Astrocyte of the spinal cord (primary cell): ENCODE measurements at regions not wholly inside any gene's neighbourhood (a gene's known extent, or its start where the extent isn't known, plus 50 kb on each side); places are given as distances from the start of the nearest gene placed in this dataset.

ENCODE experiments used
- DNase-seq: peaks from one replicate; pipeline ENCODE4 v3.0.0; 2011; ENCODE audit warnings: low read depth, low spot score
- H3K4me3 ChIP-seq: 2 replicates; pipeline ENCODE4 v1.5.1; 2011; ENCODE audit warnings: low read depth, mild to moderate bottlenecking, low read length, moderate library complexity
- CTCF ChIP-seq: IDR thresholded peaks from 2 replicates; pipeline ENCODE4 v1.5.1; 2012; ENCODE audit warnings: low read depth, mild to moderate bottlenecking, low read length, inconsistent platforms
- in situ Hi-C: cut with HindIII; loops from 2 replicates; pipeline ENCODE4 v1.10.0; 2017; ENCODE audit warnings: low sequenced_read_pairs

- in situ Hi-C loops: no loop called here
- no peak for DNase-seq
- TF ChIP-seq CTCF: no peak
- no peak overlapping the region for H3K4me3 ChIP-seq
Observed at GRCh38 chr5:172582940-172583339, 58.1 kb upstream of the NEURL1B start.

- H3K4me3 ChIP-seq: no peak overlapping the region
- no peak for DNase-seq
- in situ Hi-C loops: no loop called here
- no peak for TF ChIP-seq CTCF
Observed at GRCh38 chr5:172581315-172581714, 59.7 kb upstream of the NEURL1B start.

GRCh38 chr5:172579403-172579990 lies 61.6 kb upstream of the NEURL1B start:
- no peak overlapping the region for H3K4me3 ChIP-seq
- DNase-seq: no peak
- in situ Hi-C loops: no loop called here
- TF ChIP-seq CTCF: no peak

- H3K4me3 ChIP-seq: no peak overlapping the region
- TF ChIP-seq CTCF: no peak
- in situ Hi-C loops: no loop called here
- DNase-seq: no peak
Observed at GRCh38 chr5:172577267-172577909, 63.7 kb upstream of the NEURL1B start.

- in situ Hi-C loops: no loop called here
- TF ChIP-seq CTCF: no peak
- H3K4me3 ChIP-seq: no peak overlapping the region
- DNase-seq: no peak
Observed at GRCh38 chr5:172575816-172576545, 65.1 kb upstream of the NEURL1B start.

GRCh38 chr5:172575416-172575815 lies 65.6 kb upstream of the NEURL1B start:
- in situ Hi-C loops: no loop called here
- no peak for TF ChIP-seq CTCF
- no peak for DNase-seq
- no peak overlapping the region for H3K4me3 ChIP-seq
